GM21737 (cell line): ENCODE measurements at regions not wholly inside any gene's neighbourhood (a gene's known extent, or its start where the extent isn't known, plus 50 kb on each side); places are given as distances from the start of the nearest gene placed in this dataset.

ENCODE experiments used
- ATAC-seq: cut with Tn5 transposase; IDR thresholded peaks from one replicate; pipeline ENCODE4 v1.9.1; 2021; ENCODE audit warnings: mild to moderate bottlenecking, moderate library complexity; ENCODE audit not compliant: unreplicated experiment

DNA sequence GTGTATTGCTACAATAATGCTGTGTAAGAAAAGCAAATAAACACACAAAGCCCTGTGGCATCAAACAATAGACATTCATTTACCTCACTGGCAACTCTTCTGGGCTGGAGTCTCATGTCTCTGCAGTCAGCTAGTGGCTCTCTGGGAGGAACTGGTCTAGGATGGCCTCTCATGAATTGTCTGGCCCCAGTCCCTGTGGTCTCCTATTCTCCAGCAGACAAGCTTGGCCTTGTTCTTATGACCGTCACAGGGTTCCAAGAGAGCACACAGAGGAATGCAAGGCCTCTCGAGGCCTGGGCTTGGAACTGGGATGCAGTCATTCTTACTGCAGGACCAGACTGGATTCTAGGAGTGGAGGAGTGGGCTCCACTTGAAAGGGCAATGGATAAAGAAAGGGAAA is 141.2 kb upstream of the NTM start:
- ATAC-seq: no peak

DNA sequence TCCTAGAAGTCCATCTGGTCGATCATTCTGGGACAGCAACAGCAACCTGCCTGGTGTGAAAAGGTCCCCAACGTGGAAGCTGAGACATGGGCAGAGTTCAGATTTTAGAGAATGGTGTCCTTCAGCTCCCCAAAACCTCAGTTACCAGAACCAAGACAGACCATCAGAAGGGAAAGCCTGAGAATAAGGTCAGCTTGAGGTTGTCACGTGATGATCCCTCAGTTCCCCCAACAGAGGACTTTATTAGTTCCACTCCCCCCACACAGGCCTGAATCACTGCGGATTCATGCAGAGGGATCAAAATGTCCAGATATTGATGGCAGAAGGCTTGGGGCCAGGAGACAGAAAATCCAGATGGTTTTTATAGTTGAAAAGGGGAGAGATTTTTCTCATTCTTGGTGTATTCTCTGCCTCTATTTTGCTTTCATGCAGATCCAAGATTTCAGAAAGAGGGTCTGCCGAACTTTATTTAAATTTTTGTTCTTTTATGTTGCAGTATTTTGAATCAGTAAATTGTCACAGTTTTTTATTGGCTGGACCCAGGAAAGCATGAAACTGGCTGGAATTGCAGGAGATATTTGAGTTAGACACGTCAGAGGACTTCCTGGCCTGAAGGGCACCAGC is 139.0 kb upstream of the NTM start:
- ATAC-seq: no peak

DNA sequence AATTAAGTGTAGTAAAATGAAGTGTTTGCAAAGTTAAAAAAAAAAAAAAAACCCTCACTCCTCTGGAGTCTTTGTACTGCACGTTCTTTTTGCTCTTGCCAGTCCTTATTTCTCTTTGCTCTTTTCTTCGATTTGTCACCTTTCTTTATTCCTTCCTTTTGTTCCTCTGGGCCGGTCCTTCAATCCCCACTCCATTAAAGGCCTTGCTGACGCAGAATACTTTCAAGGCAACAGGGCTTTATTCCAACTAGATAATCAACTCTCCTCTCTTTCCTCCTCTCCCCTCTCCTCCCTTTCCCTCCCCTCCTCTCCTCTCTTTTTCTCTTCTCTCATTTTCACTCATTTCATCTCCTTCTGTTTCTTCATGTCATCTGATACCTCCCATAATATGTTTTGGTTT is 138.2 kb upstream of the NTM start:
- ATAC-seq: no peak

DNA sequence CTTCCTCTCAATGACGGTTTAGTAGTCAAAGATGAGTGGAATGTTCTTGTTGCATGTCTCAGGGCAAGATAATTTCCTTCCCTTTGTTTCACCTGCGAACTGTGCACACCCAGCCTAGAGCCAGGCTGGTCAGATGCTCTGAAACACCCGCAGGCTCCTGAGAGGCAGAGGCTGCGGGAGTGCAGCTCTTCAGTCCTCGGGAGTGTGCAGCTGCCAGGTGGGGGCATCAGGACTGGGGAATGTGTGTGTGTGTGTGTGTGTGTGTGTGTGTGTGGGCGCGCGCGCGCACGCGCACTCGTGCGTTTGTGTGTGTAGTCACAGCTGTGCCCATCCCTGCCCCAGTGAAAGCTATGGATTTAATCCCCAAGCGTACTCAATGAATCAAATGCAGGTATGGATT is 136.2 kb upstream of the NTM start:
- no peak for ATAC-seq

DNA sequence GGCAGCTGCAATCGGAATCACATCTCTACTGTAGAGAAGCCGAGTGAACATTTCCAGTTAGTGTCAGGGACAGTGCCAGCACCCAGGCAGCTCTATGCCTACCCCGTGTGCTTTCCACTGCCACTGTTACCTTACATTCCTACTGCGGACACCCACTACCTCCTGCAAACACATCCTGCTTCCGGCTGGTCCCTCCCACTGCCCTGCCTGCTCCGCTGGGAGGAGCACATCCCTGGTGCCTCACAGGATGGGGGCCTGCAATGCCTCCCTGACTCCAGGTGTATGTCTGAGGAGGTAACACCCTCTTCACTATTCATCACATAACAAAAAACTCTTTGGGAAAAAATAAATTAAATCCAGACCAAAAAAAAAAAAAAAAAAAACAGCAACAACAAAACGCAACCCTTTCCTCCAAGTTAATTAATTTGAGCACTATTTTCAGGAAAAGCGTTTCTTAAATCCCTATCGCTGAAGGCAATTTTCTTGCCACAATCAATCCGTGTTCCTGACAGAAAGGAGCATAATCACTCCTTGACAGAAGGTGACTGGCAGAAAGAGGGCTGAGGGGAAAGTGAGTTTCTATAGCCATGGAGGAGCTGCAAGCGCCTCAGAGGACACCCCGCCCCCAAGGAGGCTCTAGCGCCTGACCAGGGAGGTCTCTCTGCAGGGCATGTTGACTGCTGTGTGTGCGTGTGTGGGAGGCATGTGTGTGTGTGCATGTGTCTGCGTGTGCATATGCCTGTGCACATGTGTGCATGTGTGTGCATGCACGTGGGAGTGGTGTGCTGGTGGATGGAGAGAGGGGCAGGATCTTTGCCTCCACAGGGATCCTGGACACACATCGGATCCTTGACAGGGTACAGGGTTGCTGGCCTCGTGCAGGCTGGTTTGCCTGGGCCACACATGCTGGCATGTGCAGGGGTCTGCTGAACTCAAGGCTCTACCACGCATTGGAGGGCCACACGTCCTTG is 134.8 kb upstream of the NTM start:
- no peak for ATAC-seq

DNA sequence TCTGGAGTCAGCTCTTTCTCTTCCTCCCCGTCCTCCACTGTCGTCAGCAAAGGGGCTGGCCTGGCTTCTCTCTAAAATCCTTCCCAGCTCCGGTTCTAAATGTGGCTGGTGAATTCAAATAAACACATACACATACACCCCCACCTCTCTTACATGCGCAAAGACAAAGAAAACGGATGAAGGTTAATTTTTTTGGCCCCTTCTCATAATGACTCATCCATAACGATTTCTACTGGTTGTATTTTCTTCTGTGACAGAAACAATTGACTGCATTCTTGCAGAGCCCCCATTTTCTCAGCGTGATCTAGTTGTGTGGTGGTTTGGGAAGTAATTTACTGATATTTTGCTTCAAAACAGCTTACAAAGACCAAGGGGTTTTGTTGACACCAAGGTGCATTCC is 130.0 kb upstream of the NTM start:
- no peak for ATAC-seq

DNA sequence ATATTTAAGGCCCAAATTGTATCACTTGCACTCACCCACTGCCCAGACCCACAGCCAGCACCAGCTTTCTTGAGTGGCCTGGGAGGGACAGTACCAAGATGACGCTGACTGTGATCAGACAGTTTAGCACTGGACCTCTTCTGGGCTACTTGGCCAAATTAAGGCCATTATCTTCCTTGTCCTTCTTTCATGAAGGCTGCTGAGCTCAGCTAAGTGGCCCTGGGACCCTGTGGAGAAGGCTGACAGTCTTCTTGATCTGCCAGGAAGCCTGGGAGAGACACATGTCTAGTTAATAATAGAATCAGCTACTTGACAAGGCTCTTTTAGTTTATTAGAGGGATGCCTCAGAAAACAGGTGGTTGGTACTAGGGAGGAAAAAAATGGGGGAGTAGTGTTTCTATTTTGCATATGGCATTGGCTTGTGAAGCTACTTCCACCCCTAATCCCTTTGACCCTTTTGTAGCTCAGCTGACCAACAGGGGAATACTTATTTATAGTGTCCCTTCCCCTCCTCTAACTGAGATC is 127.9 kb upstream of the NTM start:
- ATAC-seq: no peak

DNA sequence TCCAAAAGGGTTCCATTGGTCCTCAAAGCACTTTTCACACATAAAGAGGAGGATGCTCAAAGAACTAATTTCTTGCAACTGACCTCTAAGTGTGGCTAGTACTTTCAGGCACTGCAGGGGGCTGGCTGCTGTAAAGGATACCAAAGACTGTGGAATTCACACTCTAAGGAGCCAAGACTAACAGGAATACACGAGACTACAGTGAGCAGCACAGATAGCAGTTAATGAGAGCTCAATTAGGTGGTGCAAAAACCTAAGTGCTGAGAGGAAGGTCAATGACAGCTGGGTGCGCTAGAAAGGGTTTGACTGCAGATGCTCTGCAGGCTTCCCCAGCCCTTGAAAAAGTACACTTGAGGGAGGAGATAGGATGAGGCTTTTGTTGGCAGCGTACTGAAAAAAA is 124.3 kb upstream of the NTM start:
- no peak for ATAC-seq

DNA sequence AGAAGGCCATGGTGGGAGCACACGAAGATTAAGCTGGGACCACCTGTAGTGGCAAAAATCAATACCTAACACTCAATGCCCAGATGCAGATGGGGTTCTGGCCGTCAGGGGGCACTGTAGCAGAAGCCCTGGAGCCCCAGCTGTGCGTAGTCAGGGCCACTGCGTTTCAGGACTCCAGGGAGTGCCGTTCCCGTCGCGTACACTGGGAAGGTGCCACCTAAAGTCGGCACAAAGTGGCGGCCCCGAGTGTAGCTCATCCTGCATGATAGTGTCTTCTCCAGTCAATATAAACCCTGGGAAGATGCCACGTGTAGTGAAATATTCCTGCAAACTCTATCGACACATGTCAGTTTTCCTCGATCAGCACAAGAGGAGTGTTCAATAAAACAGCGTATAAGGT is 123.8 kb upstream of the NTM start:
- no peak for ATAC-seq

DNA sequence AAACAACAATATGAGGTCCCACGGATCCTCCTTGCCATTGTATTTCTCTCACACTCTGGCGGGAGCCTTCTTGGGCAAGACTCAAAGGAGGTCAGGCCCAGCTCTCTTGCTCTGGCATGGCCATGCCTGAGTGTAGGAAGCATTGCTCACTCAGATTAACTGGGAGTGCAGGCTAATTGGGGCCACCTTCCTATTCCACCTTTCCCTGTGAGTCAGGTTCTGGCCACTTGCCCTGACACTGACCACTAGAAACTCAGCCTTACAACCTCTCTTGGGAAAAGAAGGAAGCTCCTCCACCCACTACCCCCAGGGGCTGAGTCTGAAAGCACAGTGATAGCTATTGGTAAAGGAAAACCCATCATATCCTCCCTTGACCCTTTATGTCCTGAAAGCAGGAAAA is 121.8 kb upstream of the NTM start:
- ATAC-seq: no peak

DNA sequence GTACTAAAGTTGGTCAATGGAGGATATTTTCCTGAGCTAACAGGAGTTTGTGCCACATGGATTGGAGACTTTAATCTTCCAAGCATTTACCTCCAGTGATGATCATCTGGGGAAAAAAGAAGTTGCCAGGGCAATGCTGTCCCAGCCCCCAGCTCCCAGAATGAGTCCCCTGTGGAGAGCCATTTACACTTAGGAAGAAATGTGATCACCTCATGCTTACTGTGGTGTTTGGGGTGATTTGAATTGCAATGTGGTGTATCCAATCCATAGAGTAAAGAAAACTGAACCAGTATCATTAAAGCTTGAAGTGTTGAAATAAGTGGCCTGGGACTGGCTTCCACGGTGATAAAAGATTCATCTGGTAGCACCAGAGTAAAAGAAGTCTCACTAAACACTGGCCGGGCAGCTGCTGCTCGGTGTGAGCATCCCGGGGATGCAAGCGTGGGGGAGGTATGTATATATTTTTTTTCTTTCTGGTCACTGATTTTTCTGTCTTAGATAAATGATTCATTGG is 117.2 kb upstream of the NTM start:
- ATAC-seq: no peak

DNA sequence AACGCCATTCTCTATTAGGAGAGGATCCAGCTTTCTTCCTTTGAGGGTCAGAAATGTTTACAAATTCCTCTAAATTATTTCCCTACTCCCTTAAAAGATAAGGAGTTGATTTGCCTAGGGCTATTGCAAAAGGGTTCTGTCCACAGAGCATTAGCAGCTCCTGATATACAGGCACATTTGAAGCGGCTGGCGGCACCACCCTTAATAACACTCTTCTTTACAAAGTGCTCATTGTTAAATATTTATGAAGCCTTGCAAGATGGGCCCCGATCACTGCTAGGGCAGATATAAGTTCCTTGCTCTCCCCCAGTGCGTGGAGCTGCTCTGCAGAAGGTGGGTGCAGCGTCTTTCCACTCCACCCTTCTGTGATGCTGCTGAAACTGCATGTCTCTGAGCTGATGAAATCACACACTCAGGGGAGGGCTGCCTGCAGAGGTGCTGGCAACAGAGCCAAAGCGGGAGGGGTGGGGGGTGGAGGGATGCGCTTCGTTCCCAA is 116.7 kb upstream of the NTM start:
- no peak for ATAC-seq

DNA sequence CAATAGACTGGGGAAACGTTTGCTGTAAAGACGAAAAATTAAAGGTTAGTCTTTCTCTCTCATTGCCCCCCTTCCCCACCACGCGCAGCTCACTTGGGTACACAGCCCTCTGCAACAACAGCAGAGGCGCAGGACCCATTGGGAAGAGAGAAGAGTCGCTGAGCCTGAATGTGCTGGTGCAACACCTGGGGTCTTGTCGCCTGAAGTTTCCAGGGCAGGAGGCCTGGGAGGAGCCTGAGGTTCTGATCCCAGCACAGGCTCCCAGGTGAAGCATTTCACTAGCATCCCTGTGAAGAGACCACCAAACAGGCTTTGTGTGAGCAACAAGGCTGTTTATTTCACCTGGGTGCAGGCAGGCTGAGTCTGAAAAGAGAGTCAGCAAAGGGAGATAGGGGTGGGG is 116.2 kb upstream of the NTM start:
- no peak for ATAC-seq

DNA sequence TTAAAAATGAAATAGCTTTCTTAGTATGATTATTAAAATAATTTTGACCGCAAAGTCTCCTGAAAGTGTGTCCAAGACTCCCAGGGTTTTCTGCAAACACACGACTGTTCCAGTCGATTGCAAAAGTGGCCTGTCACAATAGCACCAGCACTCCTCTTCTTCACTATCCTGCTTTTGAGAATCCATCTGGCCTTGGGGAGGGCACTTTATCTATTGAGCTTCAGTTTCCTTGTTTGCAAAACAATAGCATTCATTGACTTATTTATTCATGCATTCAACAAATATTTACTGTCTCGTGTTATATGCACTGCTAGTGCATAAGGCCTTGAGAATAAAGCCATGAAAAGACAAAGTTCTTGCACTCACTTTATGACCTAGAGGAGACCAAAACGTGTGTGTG is 96.2 kb upstream of the NTM start:
- ATAC-seq: no peak

DNA sequence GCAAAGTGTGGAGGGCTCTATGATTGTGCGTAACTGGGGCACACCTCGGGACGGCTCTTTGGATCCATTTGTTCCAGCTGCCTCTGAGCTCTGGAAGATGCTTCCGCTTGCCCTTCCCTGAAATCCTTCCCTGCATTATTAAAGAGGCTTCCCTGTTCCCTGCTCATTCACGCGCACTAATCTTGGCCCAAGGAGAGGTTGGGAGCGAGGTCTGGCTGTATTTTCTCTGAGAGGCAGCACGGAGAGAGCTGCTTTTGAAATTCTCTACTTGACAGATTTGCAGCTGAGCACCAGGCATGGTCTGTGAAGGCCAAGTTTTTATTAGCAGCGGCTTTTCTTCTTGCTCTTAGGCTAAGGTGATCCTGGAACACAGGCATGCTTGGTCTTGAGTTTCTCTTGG is 94.8 kb upstream of the NTM start:
- ATAC-seq: no peak

DNA sequence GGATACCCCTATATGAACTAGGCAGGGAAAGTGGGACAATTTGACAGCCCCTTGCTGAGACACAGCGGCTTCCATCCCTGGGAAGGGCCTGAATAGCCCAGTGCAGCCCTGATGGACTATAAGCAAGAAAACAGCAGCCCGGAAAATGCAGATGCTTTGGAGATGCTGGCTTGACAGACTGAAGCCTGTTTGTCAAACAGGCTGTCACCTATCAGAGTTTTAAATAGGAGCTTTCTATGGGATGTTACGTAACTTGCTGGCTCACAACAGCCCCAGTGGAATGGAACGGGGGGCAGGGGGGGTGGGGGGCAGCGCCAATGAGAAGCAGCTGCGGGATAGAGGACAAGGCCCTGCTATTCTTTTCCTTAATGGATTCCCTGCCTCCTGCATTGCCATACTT is 91.9 kb upstream of the NTM start:
- no peak for ATAC-seq

DNA sequence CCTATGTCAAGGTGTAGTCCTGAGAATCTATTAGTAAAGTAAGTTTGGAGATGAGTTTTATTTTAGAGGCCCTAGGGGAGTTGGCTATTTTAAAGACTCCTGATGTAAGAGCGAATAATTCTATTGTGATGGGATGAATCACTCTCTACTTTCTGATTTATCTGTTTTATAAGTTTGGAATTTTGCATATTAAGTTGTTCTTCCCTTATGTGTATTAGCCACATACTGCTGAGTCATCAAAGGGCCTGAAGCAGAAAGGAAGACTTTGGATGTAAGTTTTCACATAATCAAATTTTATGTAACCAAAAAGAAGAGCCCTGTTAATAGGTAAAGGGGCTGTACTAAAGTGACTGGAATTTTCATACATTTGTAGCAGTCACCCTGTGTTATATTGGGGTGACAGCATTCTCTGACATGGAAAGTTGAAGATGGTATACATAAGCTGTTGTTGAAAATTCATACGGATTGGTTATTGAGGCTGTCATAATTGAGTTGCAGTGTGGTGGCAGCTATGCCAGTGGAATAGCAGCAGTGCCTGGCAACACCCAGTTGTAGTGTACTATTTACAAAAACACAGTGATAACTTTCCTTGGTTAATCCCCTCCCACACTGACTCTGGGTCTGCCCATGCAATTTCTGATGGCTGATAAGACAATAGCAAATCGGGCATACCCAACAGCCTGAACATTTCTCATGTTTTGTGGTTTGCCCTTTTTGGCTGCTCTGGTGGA is 90.6 kb upstream of the NTM start:
- no peak for ATAC-seq

DNA sequence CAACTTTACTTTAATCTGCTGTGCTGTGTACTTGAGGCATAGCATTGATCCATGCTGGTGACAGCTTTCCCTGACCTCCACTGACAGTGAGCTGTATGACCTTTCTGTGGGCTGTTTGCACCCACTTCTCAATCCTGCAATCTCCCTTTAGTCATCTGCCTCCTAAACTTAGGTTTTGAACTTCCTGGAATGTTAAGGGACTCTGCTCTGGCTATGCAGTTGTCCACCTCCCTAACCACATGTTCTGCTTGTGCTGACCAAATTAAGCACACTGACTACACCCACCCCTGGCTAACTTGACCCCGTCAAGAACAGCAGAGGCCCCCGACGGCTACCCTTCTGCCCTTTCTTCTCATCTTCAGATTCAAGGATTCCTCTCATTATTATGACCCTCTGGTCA is 89.1 kb upstream of the NTM start:
- no peak for ATAC-seq

DNA sequence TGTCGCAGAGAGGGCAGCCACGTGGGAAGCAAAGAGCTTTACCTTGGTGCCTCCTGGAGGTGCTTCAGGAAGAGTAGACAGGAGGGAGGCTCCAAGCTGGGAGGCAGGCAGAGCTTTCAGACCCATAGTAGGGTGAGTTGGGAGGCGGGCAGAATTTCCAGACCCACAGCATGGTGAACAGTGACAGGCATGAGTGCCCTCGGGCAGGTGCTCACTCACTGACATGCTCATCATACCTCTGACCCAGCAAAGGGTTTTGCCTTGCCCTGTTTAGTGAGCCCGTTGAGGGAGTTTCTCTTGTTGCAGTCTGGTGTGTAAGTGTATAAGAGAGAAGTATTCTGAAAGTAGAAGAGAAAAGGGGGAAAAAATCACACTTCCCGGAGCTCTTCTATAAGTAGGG is 86.4 kb upstream of the NTM start:
- ATAC-seq: no peak

DNA sequence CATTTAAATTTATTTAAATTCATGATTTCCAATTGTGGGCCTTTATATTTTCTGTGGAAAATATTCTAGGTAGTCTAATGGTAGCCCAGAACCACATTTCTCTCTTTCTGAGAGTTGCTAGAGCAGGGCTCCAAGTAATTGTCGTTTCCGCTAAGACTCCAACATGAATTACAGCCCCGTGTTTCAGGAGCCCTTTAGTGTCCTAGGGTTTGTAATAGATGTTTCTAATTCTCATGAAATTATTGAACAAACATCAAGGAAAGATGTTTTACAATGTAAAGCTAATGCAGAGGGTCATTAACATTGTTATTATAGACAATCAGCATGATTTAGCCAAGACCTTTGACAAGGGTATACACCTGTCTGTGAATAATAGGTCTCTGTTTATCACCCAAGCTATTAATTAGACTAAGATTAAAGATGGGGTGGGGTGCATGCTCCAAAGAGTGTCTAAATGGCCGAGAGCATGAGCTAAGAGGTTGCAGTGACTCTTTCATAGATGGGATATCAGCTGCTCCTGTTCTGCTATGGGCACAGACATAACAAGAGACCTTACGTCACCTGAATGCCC is 81.8 kb upstream of the NTM start:
- ATAC-seq: no peak

DNA sequence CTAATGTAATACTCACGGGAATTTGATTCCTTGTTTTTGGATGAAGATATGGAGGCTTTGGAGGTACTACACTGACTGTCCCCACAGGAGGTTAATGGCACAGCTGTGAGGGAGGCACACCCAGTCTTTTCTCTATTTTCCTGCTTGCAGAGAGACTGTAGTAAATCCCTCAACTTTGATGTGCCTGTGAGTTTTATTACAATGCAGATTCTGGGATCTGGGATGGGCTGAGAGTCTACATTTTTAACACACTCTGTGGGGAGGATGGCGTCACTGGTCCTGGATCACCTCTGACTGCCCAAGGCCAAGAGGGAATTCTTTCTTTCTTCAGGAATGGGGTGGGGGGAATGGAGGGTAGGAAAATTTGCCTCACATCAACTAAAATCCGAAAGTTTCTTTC is 80.2 kb upstream of the NTM start:
- no peak for ATAC-seq
